Hepatocyte (in vitro differentiated cells): ENCODE measurements at regions not wholly inside any gene's neighbourhood (a gene's known extent, or its start where the extent isn't known, plus 50 kb on each side); places are given as distances from the start of the nearest gene placed in this dataset.

Experiments
- CTCF ChIP-seq: fragments of 200-600 bp; sonication (generic); IDR thresholded peaks from 2 replicates; pipeline ENCODE4 v1.5.1; 2016; ENCODE audit warnings: antibody characterized with exemption, mild to moderate bottlenecking; ENCODE audit not compliant: poor library complexity
- EZH2 ChIP-seq: fragments of 200-600 bp; sonication (generic); IDR thresholded peaks from 2 replicates; pipeline ENCODE4 v1.6.1; 2016; ENCODE audit warnings: antibody characterized with exemption, mild to moderate bottlenecking, borderline replicate concordance
- EZH2phosphoT487 ChIP-seq: fragments of 200-600 bp; sonication (generic); IDR thresholded peaks from one replicate; pipeline ENCODE4 v1.6.1; 2018; ENCODE audit warnings: antibody characterized with exemption, mild to moderate bottlenecking, low read depth, moderate library complexity; ENCODE audit not compliant: unreplicated experiment, severe bottlenecking

GRCh38 chr3:162400697-162401096 lies 904.1 kb downstream of the OTOL1 start:
- TF ChIP-seq CTCF = no peak
- no peak for TF ChIP-seq EZH2
- TF ChIP-seq EZH2phosphoT487 = no peak
